Muscle of back (tissue), 3 donors: ENCODE measurements at regions not wholly inside any gene's neighbourhood (a gene's known extent, or its start where the extent isn't known, plus 50 kb on each side); places are given as distances from the start of the nearest gene placed in this dataset.

Source experiments
- DNase-seq, 3 donors: peaks; one replicate each; pipeline versions ENCODE4 v3.0.0 to v3.0.0-alpha.2; 2013

DNA sequence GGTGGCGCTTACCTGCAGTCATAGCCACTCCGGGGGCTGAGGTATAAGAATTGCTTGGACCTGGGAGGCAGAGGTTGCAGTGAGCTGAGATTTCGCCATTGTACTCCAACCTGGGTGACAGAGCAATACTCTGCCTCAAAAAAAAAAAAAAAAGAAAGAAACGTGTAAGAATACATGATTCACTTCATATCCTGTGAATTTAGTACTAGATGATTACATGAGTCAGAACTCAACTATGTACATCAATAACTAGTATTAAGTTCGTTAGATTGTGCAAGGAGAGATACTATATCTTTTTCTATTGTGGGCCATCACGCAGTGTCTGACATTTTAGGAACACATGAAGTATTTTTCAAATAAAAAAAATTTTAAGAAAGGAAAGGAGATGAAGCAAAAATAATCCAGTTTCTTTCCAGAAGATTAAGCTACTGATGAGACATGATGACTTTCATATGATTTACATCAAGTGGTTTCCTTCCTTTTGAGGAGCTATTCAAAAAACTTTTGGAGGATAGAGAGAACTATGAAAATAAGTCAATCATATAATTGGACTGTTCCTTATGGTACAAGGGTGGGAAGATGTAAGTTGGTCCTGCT, 64.7 kb upstream of the EXOC1L start:
- DNase-seq: peak in 1 of 3 donors; percentile 39

DNA sequence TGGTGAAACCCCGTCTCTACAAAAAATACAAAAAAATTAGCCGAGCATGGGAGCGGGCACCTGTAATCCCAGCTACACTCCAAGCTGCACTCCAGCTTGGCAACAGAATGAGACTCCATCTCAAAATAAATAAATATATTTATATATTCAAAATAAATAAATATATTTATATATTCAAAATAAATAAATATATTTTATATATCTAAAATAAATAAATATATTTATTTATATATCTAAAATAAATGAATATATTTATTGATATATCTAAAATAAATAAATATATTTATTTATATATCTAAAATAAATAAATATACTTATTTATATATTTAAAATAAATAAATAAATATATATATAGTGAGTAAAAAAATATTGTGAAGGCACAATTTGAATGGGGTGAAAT, 63.4 kb upstream of the EXOC1L start:
- no peak for DNase-seq

GRCh38 chr4:55757356-55757952, 62.1 kb upstream of the EXOC1L start:
- DNase-seq: no peak

- no peak for DNase-seq
Observed at GRCh38 chr4:55758066-55758465, 61.5 kb upstream of the EXOC1L start.

DNA sequence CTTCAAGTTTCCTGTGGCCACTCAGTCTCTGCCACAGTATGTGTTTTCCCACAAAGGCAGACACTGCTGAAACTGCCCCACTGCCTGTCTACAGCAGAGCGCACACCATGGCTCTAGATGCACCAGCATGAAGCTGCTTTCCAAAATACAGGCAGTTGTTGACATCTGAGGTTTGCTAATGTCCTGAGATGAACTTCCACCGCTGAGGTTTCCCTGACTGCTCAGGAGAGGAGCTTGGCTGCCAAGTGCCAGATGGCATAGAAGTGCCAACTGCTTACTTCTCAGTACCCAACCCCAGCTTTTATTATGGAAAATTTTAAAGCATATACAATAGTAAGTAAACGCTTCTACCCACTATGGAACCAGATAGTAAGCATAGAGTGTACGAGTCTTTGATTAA, 61.0 kb upstream of the EXOC1L start:
- no peak for DNase-seq

DNA sequence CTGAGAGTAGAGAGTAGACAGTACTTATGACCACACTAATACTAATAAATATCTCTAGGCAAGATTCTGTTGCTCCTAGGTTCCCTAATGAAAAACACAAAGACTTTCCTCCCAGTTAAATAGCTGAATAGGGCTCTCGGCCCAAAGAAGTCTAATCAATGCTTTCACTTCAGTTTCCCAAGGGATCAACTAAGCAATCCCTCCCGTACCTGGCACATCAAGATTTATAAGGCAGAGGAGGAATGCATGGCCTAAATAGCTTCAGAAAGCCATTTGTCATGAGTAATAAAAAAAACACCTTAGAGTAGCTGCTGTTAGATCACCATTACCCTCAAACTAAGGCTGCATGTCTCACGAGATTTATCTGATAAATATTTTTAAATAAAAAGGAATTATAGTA, 56.8 kb upstream of the EXOC1L start:
- no peak for DNase-seq

GRCh38 chr4:55763996-55764395, 55.6 kb upstream of the EXOC1L start:
- DNase-seq: no peak

DNA sequence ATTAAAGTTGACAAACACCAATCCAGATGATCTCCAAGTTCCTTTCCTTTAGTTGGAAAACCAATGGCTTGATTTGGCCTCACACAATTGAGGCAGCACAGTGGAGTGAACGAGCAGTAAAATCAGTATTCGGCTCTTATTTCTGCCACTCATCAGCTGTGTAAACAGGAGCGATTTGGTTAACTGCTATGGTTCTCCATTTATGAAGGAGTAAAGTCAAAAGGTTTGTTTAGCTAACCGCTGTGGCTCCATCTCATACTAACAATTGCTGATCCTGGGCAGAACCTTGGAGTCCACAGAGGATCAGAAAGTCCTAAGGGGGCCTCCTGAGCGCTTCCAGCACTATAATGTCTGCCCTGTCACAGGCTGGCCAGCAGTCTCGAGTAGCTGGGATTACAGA, 54.5 kb upstream of the EXOC1L start:
- DNase-seq: no peak

- DNase-seq: peak in 1 of 3 donors; percentile 77
Observed at GRCh38 chr4:55768291-55768690, 51.3 kb upstream of the EXOC1L start.
